ENCODE measurements at regions not wholly inside any gene's neighbourhood (a gene's known extent, or its start where the extent isn't known, plus 50 kb on each side); places are given as distances from the start of the nearest gene placed in this dataset.
"Not testable (repeated sequence)": the region's sequence is repeated elsewhere in the genome, so short reads cannot be mapped to it uniquely, and the experiment has no call there.

- Histone ChIP-seq H3K27me3 (ENCODE audit: control insufficient read depth in 1 of 2, insufficient read depth in 2 of 2, low read length in 2 of 2) (no peaks in the 10 kb centered on the region), H3K4me1 (ENCODE audit: insufficient read depth, low read length) (no peaks in the 10 kb centered on the region), H3K27ac (ENCODE audit: low read depth in 1 of 2, low read length in 2 of 2) (no peak overlapping the region), H3K4me3 (ENCODE audit: low read length) (no peak overlapping the region), H3K9me3 (ENCODE audit: control insufficient read depth in 1 of 2, insufficient read depth in 1 of 2, low read length in 2 of 2) (no peaks in the 10 kb centered on the region), H3K36me3 (ENCODE audit: insufficient read depth, low read length) (no peaks in the 10 kb centered on the region)
- POLR2A ChIA-PET: no interaction called here
- Mint-ChIP-seq H3K9me3 (peaks cover 3% of the 10 kb centered on the region), H3K4me3 (no peak overlapping the region), H3K36me3 (ENCODE audit: low read depth) (no peaks in the 10 kb centered on the region), H3K27ac (no peak overlapping the region), H3K4me1 (ENCODE audit: low read depth) (no peaks in the 10 kb centered on the region), H3K27me3 (no peaks in the 10 kb centered on the region)
- ATAC-seq (ENCODE audit: poor library complexity): no peak
- no peak for TF ChIP-seq CTCF (IDR thresholded peaks at IDR 0.05)
- intact Hi-C loops (cut with DNase I, micrococcal nuclease): no loop called here
- CTCF ChIA-PET: interaction anchor here (0.6 kb wide), 1 partner anchor 30 kb away, joined by 4 read pairs; no protein-coding TSS in a partner anchor
- DNase-seq: no peak
Observed at GRCh38 chr13:37289212-37289935, 183.9 kb upstream of the CSNK1A1L start.

DNA sequence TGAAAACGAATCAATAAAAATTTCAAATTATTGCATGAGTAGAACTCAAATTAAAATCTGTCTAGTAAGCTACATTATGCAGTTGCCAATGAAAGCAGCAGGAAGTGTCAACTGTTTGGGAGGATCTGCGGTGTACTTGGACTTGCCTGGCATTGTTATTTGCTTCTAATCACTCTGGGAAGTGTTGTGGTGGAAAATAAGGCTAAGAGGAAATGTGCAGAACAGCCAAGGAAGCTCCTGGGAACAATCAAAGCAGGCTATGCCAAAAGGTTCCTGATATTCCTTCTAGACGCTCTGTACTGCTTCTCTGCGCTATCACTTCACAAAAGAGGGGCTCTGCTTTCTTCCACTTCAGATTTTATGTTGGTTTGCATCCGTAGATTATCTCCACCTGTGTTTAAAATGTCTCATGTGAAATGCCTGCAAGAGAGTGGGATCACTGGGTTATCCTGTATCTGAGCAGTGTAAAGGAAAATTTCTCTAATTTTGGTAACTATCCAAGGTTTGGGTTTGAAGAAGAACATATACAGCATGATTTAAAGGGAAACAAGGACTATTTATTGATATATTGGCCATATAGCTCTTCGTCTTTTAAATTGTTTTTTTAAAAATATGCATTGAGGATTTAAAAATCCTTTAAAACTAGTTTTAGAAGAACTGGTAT is 182.7 kb upstream of the CSNK1A1L start:
- Mint-ChIP-seq H3K4me1 (ENCODE audit: low read depth) (no peaks in the 10 kb centered on the region), H3K27me3 (no peaks in the 10 kb centered on the region), H3K36me3 (ENCODE audit: low read depth) (no peaks in the 10 kb centered on the region), H3K27ac (no peak overlapping the region), H3K9me3 (peaks cover 3% of the 10 kb centered on the region), H3K4me3 (no peak overlapping the region)
- no peak overlapping the region for H3K27ac ChIP-seq (ENCODE audit: low read depth in 1 of 2, low read length in 2 of 2)
- H3K27me3 ChIP-seq (ENCODE audit: control insufficient read depth in 1 of 2, insufficient read depth in 2 of 2, low read length in 2 of 2): no peaks in the 10 kb centered on the region
- no peak for ATAC-seq (ENCODE audit: poor library complexity)
- H3K9me3 ChIP-seq (ENCODE audit: control insufficient read depth in 1 of 2, insufficient read depth in 1 of 2, low read length in 2 of 2): no peaks in the 10 kb centered on the region
- H3K4me3 ChIP-seq (ENCODE audit: low read length): no peak overlapping the region
- H3K36me3 ChIP-seq (ENCODE audit: insufficient read depth, low read length): no peaks in the 10 kb centered on the region
- no peak for TF ChIP-seq CTCF (IDR thresholded peaks at IDR 0.05)
- intact Hi-C loops (cut with DNase I, micrococcal nuclease): no loop called here
- CTCF ChIA-PET: interaction anchor here (0.6 kb wide), 1 partner anchor 31 kb away, joined by 4 read pairs; no protein-coding TSS in a partner anchor
- H3K4me1 ChIP-seq (ENCODE audit: insufficient read depth, low read length): no peaks in the 10 kb centered on the region
- POLR2A ChIA-PET: no interaction called here
- DNase-seq: no peak

GRCh38 chr13:37280231-37280630 is 174.8 kb upstream of the CSNK1A1L start:
- CTCF ChIA-PET; H3K4me1 Mint-ChIP-seq (ENCODE audit: low read depth); H3K4me1 ChIP-seq (ENCODE audit: insufficient read depth, low read length); H3K4me3 Mint-ChIP-seq; H3K36me3 ChIP-seq (ENCODE audit: insufficient read depth, low read length); POLR2A ChIA-PET; H3K27ac Mint-ChIP-seq; DNase-seq; H3K27ac ChIP-seq (ENCODE audit: low read depth in 1 of 2, low read length in 2 of 2); H3K9me3 Mint-ChIP-seq; H3K4me3 ChIP-seq (ENCODE audit: low read length); H3K27me3 Mint-ChIP-seq; H3K36me3 Mint-ChIP-seq (ENCODE audit: low read depth); intact Hi-C loops (cut with DNase I, micrococcal nuclease); ATAC-seq (ENCODE audit: poor library complexity); H3K27me3 ChIP-seq (ENCODE audit: control insufficient read depth in 1 of 2, insufficient read depth in 2 of 2, low read length in 2 of 2); H3K9me3 ChIP-seq (ENCODE audit: control insufficient read depth in 1 of 2, insufficient read depth in 1 of 2, low read length in 2 of 2): not testable (repeated sequence)
